Spleen (tissue), 7 donors: ENCODE measurements at regions not wholly inside any gene's neighbourhood (a gene's known extent, or its start where the extent isn't known, plus 50 kb on each side); places are given as distances from the start of the nearest gene placed in this dataset.

Source experiments
- CTCF ChIP-seq, 11 experiments: fragments of 200-600 bp in 7 of 11; fragments of 450-650 bp in 4 of 11; sonication (generic) in 4 of 11; IDR thresholded peaks in 8 of 11; conservative IDR thresholded peaks in 3 of 11; 1 replicate in 7 of 11; 2 replicates in 4 of 11; pipeline versions ENCODE4 v1.4.0 to v1.8.0; 2016 to 2021; ENCODE audit warnings: antibody characterized with exemption in 11 of 11, inconsistent platforms in 4 of 11, mild to moderate bottlenecking in 1 of 11
- POLR2A ChIP-seq, 3 donors: fragments of 450-650 bp; IDR thresholded peaks; one replicate each; pipeline ENCODE4 v1.5.1; 2017; ENCODE audit warnings: antibody characterized with exemption in 3 of 3, mild to moderate bottlenecking in 1 of 3
- donor health status: DM: no; HTN: no; CAD: no; lungs with moderate emphysema.
- donor health status: DM: no; HTN: no; CAD: no.
- donor health status: DM: no; HTN: no; CAD: no.

GRCh38 chrX:104324461-104325212 is 69.9 kb upstream of the ESX1 start:
- TF ChIP-seq POLR2A (IDR thresholded peaks at IDR 0.05) (no peak), CTCF (IDR thresholded peaks at IDR 0.05 in 8 of 11, conservative IDR thresholded peaks at IDR 0.05 in 3 of 11) (no peak)
